ENCODE measurements at regions not wholly inside any gene's neighbourhood (a gene's known extent, or its start where the extent isn't known, plus 50 kb on each side); places are given as distances from the start of the nearest gene placed in this dataset.

DNA sequence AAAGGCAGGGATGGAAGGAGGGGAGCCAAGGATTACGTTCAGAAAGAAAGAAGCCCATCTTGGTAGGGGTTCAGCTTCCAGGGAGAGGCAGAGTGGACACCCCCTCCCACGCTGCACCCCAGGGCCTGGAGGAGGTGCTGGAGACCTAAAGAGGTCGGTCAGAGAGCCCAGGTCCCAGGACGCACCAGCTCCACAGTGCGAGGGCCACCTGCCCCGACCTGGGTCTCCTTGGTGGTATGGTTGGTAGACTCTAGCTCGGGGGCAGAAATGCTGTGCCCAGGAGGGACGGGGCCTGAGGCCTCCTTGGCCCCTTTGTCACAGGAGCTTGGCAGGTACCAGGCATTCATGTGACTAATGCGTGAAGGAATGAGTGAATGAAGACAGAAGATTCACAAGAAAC lies 87.1 kb upstream of the RAB6C start:
- no peaks in the 10 kb centered on the region for H3K36me3 Mint-ChIP-seq
- no peaks in the 10 kb centered on the region for H3K9me3 Mint-ChIP-seq
- DNase-seq, result no peak
- H3K4me3 Mint-ChIP-seq, result no peak overlapping the region
- no peaks in the 10 kb centered on the region for H3K27me3 Mint-ChIP-seq
- no peaks in the 10 kb centered on the region for H3K4me1 Mint-ChIP-seq
- H3K27ac Mint-ChIP-seq, result no peak overlapping the region

DNA sequence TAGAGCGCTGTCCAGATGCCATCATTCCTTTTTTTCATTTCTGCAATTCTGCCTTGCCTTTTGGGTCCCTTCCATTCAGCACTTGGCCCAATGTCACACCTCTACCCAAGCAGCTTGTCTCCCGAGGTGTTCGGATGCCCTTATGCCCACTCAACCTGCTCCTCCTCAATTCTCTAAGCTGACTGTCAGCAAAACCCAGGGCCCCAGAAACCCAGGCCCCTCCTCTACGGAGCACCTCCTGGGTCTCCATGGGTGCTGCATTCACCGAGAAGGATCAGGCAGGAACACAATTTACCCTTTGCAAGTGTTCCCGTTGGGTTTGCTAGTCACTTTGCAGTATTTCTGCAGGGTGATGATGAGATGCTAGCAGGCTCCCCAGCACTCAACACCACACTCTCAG lies 86.7 kb upstream of the RAB6C start:
- Mint-ChIP-seq H3K27me3 (no peaks in the 10 kb centered on the region), H3K4me1 (no peaks in the 10 kb centered on the region), H3K27ac (no peak overlapping the region), H3K36me3 (no peaks in the 10 kb centered on the region), H3K4me3 (no peak overlapping the region), H3K9me3 (no peaks in the 10 kb centered on the region)
- no peak for DNase-seq

GRCh38 chr2:129893244-129893643 lies 86.2 kb upstream of the RAB6C start:
- Mint-ChIP-seq H3K27me3 (no peaks in the 10 kb centered on the region), H3K27ac (no peak overlapping the region), H3K36me3 (no peaks in the 10 kb centered on the region), H3K4me3 (no peak overlapping the region), H3K4me1 (no peaks in the 10 kb centered on the region), H3K9me3 (no peaks in the 10 kb centered on the region)
- DNase-seq, result no peak

DNA sequence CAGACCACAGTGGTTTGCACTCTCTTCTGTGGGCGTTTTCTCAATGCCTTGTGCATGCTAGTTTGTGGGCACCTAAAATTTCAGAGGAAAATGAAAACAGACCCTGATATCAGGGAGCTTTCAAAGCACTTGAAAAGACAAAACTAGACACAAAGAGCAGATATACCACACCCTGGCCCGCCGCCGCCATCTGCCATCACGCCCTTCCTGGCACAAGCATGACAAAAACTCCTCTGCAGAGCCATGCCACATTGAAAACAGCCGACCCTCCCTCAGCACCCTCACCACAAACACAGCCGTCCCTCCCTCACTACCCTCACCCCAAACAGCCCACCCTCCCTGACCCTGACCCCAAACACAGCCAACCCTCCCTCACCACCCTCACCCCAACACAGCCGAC lies 84.8 kb upstream of the RAB6C start:
- Mint-ChIP-seq H3K36me3 (no peaks in the 10 kb centered on the region), H3K9me3 (peaks cover 2% of the 10 kb centered on the region), H3K27ac (no peak overlapping the region), H3K27me3 (no peaks in the 10 kb centered on the region), H3K4me3 (no peak overlapping the region), H3K4me1 (no peaks in the 10 kb centered on the region)
- no peak for DNase-seq

DNA sequence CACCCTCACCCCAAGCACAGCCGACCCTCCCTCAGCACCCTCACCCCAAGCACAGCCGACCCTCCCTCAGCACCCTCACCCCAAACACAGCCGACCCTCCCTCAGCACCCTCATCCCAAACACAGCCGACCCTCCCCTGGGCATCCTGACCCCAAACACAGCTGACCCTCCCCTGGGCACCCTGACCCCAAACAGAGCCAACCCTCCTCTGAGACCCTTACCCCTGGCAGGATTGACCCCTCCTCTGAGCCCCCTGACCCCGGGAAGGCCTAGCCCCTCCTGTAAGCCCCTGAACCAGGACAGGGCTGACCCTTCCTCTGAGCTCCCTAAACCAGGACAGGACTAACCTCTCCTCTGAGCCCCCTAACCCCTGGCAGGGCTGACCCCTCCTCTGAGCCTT lies 84.4 kb upstream of the RAB6C start:
- no peak for DNase-seq
- Mint-ChIP-seq H3K4me3 (no peak overlapping the region), H3K27me3 (no peaks in the 10 kb centered on the region), H3K27ac (no peak overlapping the region), H3K36me3 (no peaks in the 10 kb centered on the region), H3K9me3 (peaks cover 2% of the 10 kb centered on the region), H3K4me1 (no peaks in the 10 kb centered on the region)

GRCh38 chr2:129895526-129896082 lies 83.9 kb upstream of the RAB6C start:
- Mint-ChIP-seq H3K36me3 (no peaks in the 10 kb centered on the region), H3K4me3 (no peak overlapping the region), H3K27ac (no peak overlapping the region), H3K27me3 (no peaks in the 10 kb centered on the region), H3K4me1 (no peaks in the 10 kb centered on the region), H3K9me3 (peaks cover 2% of the 10 kb centered on the region)
- no peak for DNase-seq

DNA sequence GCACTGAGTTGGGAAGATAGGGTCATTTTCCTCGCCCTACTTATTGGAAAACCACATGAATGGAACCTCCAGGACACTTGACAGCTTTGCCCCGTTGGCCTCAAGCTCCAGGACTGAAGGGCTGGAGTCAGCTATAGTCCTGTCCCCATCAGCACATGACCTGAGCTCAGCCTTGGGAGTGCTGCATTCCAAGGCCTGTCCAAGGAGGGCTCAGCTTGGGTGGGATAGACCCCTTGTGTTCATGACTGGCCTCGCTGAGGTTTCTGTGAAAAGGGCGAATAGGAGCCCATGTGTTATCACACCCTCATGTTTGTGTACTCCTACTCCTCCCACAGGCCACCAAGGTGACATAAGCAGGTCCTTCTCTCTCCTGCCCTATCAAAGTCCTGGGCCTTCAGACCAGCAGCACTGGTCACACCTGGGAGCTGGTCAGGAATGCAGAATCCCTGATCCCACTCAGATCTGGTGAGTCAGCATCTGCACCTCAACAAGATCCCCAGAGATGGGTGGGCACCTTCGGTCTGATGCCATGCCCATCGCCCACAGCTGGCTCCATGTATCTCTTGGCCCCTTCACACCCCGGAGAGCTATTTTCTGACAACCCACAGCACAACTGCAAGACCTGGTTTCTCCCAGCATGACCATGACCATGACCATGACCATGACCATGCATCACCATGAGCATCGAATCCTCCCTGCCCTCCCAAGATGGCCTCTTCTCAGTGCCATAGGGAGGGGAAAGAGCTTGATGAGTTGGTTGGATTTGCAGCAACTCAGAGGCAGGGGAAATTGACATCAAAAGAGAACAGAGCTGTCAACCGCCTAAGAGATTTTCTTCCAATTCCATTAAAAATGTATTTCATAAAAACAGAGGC lies 83.0 kb upstream of the RAB6C start:
- H3K4me1 Mint-ChIP-seq, result no peaks in the 10 kb centered on the region
- DNase-seq, result no peak
- no peaks in the 10 kb centered on the region for H3K36me3 Mint-ChIP-seq
- H3K27me3 Mint-ChIP-seq, result no peaks in the 10 kb centered on the region
- H3K9me3 Mint-ChIP-seq, result peaks cover 2% of the 10 kb centered on the region
- no peak overlapping the region for H3K4me3 Mint-ChIP-seq
- no peak overlapping the region for H3K27ac Mint-ChIP-seq

GRCh38 chr2:129901754-129902415 lies 77.6 kb upstream of the RAB6C start:
- Mint-ChIP-seq H3K9me3 (peaks cover 2% of the 10 kb centered on the region), H3K4me3 (no peak overlapping the region), H3K27me3 (peaks cover under 1% of the 10 kb centered on the region), H3K4me1 (no peaks in the 10 kb centered on the region), H3K27ac (no peak overlapping the region), H3K36me3 (no peaks in the 10 kb centered on the region)
- DNase-seq, result no peak

- Mint-ChIP-seq H3K4me3 (no peak overlapping the region), H3K9me3 (peaks cover 2% of the 10 kb centered on the region), H3K27me3 (peaks cover 4% of the 10 kb centered on the region), H3K4me1 (no peaks in the 10 kb centered on the region), H3K36me3 (no peaks in the 10 kb centered on the region), H3K27ac (no peak overlapping the region)
- no peak for DNase-seq
These were observed 76.5 kb upstream of the RAB6C start for GRCh38 chr2:129902731-129903585.

GRCh38 chr2:129903586-129904425 lies 75.7 kb upstream of the RAB6C start:
- no peak for DNase-seq
- Mint-ChIP-seq H3K4me3 (no peak overlapping the region), H3K9me3 (peaks cover 2% of the 10 kb centered on the region), H3K27me3 (peaks cover 4% of the 10 kb centered on the region), H3K27ac (no peak overlapping the region), H3K36me3 (no peaks in the 10 kb centered on the region), H3K4me1 (no peaks in the 10 kb centered on the region)

DNA sequence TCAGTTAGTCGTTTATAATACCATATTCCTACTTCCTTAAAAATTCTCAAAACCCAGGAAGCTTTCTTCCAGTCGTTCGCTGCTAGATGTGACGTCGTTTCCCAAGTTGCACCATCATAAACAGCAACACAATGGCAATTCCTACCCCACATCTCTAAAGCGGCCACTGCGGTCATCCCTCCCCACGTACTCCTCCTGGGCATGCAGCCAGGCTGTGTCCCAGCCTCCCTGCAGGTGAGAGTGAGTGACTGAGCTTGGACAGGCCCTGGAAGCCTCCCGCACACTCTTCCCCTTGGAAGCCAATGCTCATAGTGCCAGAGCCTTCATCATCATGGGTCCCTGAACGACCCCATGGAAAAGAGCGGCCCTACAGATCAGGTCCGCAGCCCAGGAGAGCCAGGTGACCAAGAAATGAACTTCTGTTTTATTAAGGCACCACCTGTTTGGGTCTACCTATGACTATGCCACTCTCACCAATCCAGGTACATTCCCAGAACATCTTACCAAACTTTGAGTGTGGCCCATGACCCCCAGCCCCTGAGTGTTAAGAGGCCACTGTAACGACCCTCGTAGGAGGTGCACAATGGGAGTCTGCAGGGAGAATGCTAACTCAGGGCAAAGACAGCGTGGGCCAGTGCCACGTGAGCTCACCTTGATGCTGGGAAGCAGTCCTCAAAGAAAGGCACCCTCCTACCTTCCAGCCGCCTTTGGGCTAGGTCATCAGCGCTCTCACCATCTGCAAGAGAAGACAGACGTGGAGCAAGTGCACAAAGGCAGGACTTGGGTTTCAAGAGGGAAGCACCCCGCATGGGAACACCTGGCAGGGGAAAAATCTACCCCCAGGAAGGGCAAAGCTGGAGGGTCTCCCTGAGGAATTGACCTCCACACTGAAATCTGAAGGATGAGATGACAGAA lies 74.7 kb upstream of the RAB6C start:
- Mint-ChIP-seq H3K27me3 (peaks cover 4% of the 10 kb centered on the region), H3K9me3 (no peaks in the 10 kb centered on the region), H3K36me3 (no peaks in the 10 kb centered on the region), H3K4me3 (no peak overlapping the region), H3K4me1 (no peaks in the 10 kb centered on the region), H3K27ac (no peak overlapping the region)
- DNase-seq, result no peak

GRCh38 chr2:129905664-129906081 lies 73.8 kb upstream of the RAB6C start:
- Mint-ChIP-seq H3K4me1 (no peaks in the 10 kb centered on the region), H3K9me3 (no peaks in the 10 kb centered on the region), H3K4me3 (no peak overlapping the region), H3K27ac (no peak overlapping the region), H3K36me3 (no peaks in the 10 kb centered on the region), H3K27me3 (peaks cover 4% of the 10 kb centered on the region)
- no peak for DNase-seq

GRCh38 chr2:129906139-129906860 lies 73.2 kb upstream of the RAB6C start:
- no peak for DNase-seq
- H3K9me3 Mint-ChIP-seq, result no peaks in the 10 kb centered on the region
- H3K27me3 Mint-ChIP-seq, result peaks cover 4% of the 10 kb centered on the region
- no peaks in the 10 kb centered on the region for H3K36me3 Mint-ChIP-seq
- no peak overlapping the region for H3K27ac Mint-ChIP-seq
- H3K4me3 Mint-ChIP-seq, result no peak overlapping the region
- H3K4me1 Mint-ChIP-seq, result no peaks in the 10 kb centered on the region

Data from activated naive CD8-positive, alpha-beta T cell treated with anti-CD3 and anti-CD28 coated beads for 36 hours (primary cell).